K562 (cell line): ENCODE measurements at regions not wholly inside any gene's neighbourhood (a gene's known extent, or its start where the extent isn't known, plus 50 kb on each side); places are given as distances from the start of the nearest gene placed in this dataset.

Experiments used
- ARHGAP35 ChIP-seq: fragments of 450-650 bp; IDR thresholded peaks from 2 replicates; pipeline ENCODE4 v1.6.1; 2018; ENCODE audit not compliant: partially characterized antibody
- BRF2 ChIP-seq: IDR thresholded peaks from 3 replicates; pipeline ENCODE4 v1.6.1; 2011; ENCODE audit warnings: borderline replicate concordance, mild to moderate bottlenecking; ENCODE audit not compliant: insufficient read length, insufficient read depth
- CTCFL ChIP-seq: IDR thresholded peaks from 2 replicates; pipeline ENCODE4 v1.6.1; 2011; ENCODE audit warnings: borderline replicate concordance, low read depth, mild to moderate bottlenecking, moderate library complexity, low read length; ENCODE audit not compliant: insufficient read depth, poor library complexity, severe bottlenecking
- DMBX1 ChIP-seq: fragments of 250-450 bp; sonication (Bioruptor Pico); IDR thresholded peaks from 2 replicates; pipeline ENCODE4 v1.8.0; 2022; ENCODE audit warnings: inconsistent platforms, mild to moderate bottlenecking, moderate library complexity, borderline replicate concordance
- HMBOX1 ChIP-seq: sonication (generic); IDR thresholded peaks from 2 replicates; pipeline ENCODE4 v1.6.1; 2016
- IRF9 ChIP-seq: fragments of 450-650 bp; IDR thresholded peaks from 2 replicates; pipeline ENCODE4 v1.6.1; 2016; ENCODE audit warnings: missing biosample characterization, missing genetic modification characterization
- JUND ChIP-seq, 2 experiments: IDR thresholded peaks; 2 replicates in 1 of 2; 3 replicates in 1 of 2; pipeline ENCODE4 v1.6.1; 2011; ENCODE audit warnings: borderline replicate concordance in 2 of 2, low read depth in 2 of 2, low read length in 2 of 2, improper control_type of control experiment in 1 of 2, missing biosample characterization in 1 of 2, missing genetic modification characterization in 1 of 2, missing genetic modification reagents in 1 of 2
- KLF10 ChIP-seq: fragments of 250-450 bp; sonication (Bioruptor Pico); IDR thresholded peaks from 2 replicates; pipeline ENCODE4 v1.6.1; 2021; ENCODE audit warnings: matching md5 sums
- MAFF ChIP-seq: IDR thresholded peaks from 2 replicates; pipeline ENCODE4 v1.6.1; 2012; ENCODE audit warnings: low read length, improper control_type of control experiment
- NEUROD1 ChIP-seq: fragments of 150-350 bp; IDR thresholded peaks from 2 replicates; pipeline ENCODE4 v1.6.1; 2014; ENCODE audit warnings: borderline replicate concordance, low read length, low read depth; ENCODE audit not compliant: partially characterized antibody
- RBBP5 ChIP-seq: fragments of 200-600 bp; sonication (generic); IDR thresholded peaks from 2 replicates; pipeline ENCODE4 v1.6.1; 2012; ENCODE audit warnings: borderline replicate concordance, mild to moderate bottlenecking, low read length, control low read depth, inconsistent platforms; ENCODE audit not compliant: insufficient read depth, poor library complexity, severe bottlenecking
- RFX1 ChIP-seq: fragments of 450-650 bp; IDR thresholded peaks from 2 replicates; pipeline ENCODE4 v1.6.1; 2016; ENCODE audit warnings: mild to moderate bottlenecking, moderate library complexity
- RHOXF2B ChIP-seq: fragments of 250-450 bp; sonication (Bioruptor Pico); conservative IDR thresholded peaks from 2 replicates; pipeline ENCODE4 v1.5.1; 2021
- SMARCA4 ChIP-seq: fragments of 450-650 bp; IDR thresholded peaks from 2 replicates; pipeline ENCODE4 v1.6.1; 2016
- SP1 ChIP-seq: sonication (generic); formaldehyde crosslinking; IDR thresholded peaks from 2 replicates; pipeline ENCODE4 v1.8.1; 2022; ENCODE audit warnings: mild to moderate bottlenecking, missing genetic modification reagents
- SP2 ChIP-seq: IDR thresholded peaks from 2 replicates; pipeline ENCODE4 v1.6.1; 2011; ENCODE audit warnings: mild to moderate bottlenecking, low read depth, low read length, moderate library complexity; ENCODE audit not compliant: poor library complexity, severe bottlenecking; ENCODE audit errors: extremely low read depth
- TCF15 ChIP-seq: fragments of 250-450 bp; sonication (Bioruptor Pico); IDR thresholded peaks from 2 replicates; pipeline ENCODE4 v1.8.0; 2022; ENCODE audit warnings: moderate library complexity, mild to moderate bottlenecking, inconsistent platforms
- TEAD4 ChIP-seq, 2 experiments: sonication (generic) in 1 of 2; formaldehyde crosslinking in 1 of 2; IDR thresholded peaks; 2 replicates each; pipeline versions ENCODE4 v1.6.1 to v1.8.0; 2012 to 2022; ENCODE audit warnings: borderline replicate concordance in 1 of 2, inconsistent platforms in 1 of 2, low read length in 1 of 2, mild to moderate bottlenecking in 1 of 2, missing genetic modification reagents in 1 of 2
- U2AF1 ChIP-seq: fragments of 200-400 bp; formaldehyde crosslinking; optimal IDR thresholded peaks from 2 replicates; pipeline ENCODE3; 2017; ENCODE audit warnings: mild to moderate bottlenecking, low read depth, low read length, moderate library complexity
- ZBTB1 ChIP-seq: sonication (generic); formaldehyde crosslinking; IDR thresholded peaks from 2 replicates; pipeline ENCODE4 v1.8.1; 2023; ENCODE audit warnings: missing genetic modification reagents, low read depth, mild to moderate bottlenecking, borderline replicate concordance
- ZZZ3 ChIP-seq: fragments of 450-650 bp; IDR thresholded peaks from 2 replicates; pipeline ENCODE4 v1.6.1; 2016; ENCODE audit warnings: antibody characterized with exemption, mild to moderate bottlenecking, moderate library complexity

GRCh38 chr16:79770244-79771064 lies 169.9 kb upstream of the MAF start (continued):
- no peak for TF ChIP-seq DMBX1
- no peak for TF ChIP-seq IRF9
- TF ChIP-seq ZZZ3: no peak
- peak; percentile 21; the same call in 1 of the 2 replicates for TF ChIP-seq JUND (IDR thresholded peaks at IDR 0.05; ENCODE audit: borderline replicate concordance, low read depth, low read length)
- TF ChIP-seq JUND (tag; IDR thresholded peaks at IDR 0.05; ENCODE audit: borderline replicate concordance, low read depth, low read length): no peak
- TF ChIP-seq TCF15 (CRISPR knock-in tag): no peak
- TF ChIP-seq KLF10: no peak
- TF ChIP-seq ZBTB1 (CRISPR knock-in tag): no peak
- TF ChIP-seq SMARCA4: no peak
- TF ChIP-seq CTCFL: no peak
- TF ChIP-seq RFX1: peak; percentile 36; the same call in 1 of the 2 replicates
- TF ChIP-seq U2AF1: no peak
- TF ChIP-seq HMBOX1: no peak
- TF ChIP-seq BRF2: no peak
- TF ChIP-seq SP2: peak; percentile 38
- TF ChIP-seq ARHGAP35: no peak
- no peak for TF ChIP-seq SP1 (CRISPR knock-in tag)
- no peak for TF ChIP-seq RBBP5
- no peak; the same call in 1 of the 2 replicates for TF ChIP-seq MAFF
- TF ChIP-seq NEUROD1: peak; percentile 15
- TF ChIP-seq TEAD4 (IDR thresholded peaks at IDR 0.05; ENCODE audit: low read length): no peak
- no peak for TF ChIP-seq TEAD4 (CRISPR knock-in tag; IDR thresholded peaks at IDR 0.05; ENCODE audit: borderline replicate concordance)
- no peak; the same call in 1 of the 2 replicates for TF ChIP-seq RHOXF2B (CRISPR knock-in tag)
